ENCODE measurements at regions not wholly inside any gene's neighbourhood (a gene's known extent, or its start where the extent isn't known, plus 50 kb on each side); places are given as distances from the start of the nearest gene placed in this dataset.
A peak's percentile ranks its signal among the peaks of the same experiment; 100 is the strongest.

DNA sequence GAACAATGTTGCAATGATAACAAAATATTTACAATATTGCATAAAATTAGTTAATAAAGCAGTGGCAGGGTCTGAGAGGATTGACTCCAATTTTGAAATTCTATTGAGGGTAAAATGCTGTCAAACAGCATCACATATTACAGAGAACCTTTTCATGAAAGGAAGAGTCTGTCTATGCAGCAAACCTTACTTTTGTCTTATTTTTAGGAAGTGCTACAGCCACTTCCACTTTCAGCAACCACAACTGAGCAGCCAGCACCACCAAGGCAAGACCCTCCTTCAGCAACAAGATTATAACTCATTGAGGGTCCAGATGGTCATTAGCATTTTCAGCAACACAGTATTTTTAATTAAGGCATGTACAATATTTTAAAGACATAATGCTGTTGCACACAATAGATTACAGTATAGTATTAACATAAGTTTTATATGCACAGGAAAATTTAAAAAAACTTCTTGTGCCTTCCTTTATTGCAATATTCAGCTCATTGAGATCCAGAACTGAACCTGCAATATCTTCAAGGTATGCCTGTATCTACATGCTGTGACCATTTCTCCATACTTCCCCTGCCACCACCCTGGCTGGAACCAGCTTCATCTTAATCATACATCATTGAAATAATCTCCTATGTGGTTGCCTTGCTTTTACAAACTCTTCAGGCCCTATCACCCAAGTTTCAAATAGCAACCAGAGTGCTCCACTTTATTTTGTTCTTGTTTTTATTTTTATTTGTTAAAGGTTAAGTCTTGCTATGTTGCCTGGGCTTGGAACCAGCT is 711.2 kb downstream of the KCNA4 start:
- DNase-seq: no peak

- DNase-seq: peak; percentile 96
Measured at GRCh38 chr11:29300420-29300819, 716.4 kb downstream of the KCNA4 start.

GRCh38 chr11:29296680-29297079 is 720.1 kb downstream of the KCNA4 start:
- DNase-seq: no peak

DNA sequence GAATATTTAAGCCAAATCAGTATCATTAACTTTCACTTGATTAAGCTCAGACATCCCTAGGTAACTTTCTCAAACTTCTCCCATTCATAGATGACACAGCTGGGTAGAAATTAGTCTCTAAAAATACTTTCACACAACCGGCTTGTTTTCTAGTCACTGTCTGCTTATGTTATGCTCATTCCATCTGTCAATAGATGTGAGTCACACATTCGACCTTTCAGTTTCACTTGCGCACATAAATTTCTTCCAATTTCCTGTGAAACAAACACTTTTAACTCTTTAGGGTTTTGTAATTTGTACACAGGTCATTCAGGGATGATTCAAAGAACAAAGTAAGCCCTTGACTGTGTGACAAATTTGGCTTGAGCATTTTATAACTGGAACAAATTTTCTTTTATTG is 723.0 kb downstream of the KCNA4 start:
- DNase-seq: peak; percentile 84

DNA sequence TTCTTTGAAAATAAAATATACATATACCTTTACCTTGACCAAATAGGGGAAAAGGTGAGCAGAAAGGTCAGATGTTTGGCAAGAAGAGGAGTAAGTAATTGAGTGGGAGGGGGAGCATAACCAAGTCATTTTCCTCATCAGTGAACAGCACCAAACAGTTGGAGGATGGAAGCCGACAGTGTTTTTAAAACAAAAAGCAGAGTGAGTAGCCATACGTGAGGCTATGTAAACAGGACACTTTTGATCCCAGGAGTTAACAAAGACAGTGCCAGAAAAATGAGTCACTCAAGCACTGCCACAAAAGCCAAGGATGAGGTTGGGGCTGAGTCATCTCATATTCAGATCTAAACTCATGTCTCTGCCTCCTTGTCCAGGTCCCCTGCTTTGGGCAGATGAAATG is 734.7 kb downstream of the KCNA4 start:
- DNase-seq: peak; percentile 98

DNA sequence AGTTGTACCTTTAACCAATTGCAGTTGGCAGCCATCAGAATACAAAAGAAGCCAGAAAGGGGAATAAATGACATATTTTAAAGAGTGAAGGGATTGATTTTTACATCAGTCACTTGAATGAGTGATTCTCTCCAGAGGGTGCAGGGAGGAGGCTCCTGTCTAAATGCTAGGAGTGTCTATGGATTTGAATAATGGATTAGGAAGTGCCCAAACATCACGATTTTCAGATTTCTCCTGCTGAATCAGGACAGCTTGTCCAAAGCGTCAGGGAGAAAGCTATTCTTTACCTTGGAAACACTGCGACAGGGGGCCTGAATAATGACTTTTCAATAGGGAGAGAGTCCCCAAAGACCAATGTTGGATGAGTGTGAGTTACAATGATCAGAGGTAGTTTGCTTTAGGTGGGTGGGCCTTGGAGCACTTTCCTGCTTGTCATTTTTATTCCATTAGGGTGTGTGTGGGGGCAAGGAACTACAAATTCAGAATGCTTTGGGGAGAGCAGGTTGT is 735.5 kb downstream of the KCNA4 start:
- DNase-seq: no peak

DNA sequence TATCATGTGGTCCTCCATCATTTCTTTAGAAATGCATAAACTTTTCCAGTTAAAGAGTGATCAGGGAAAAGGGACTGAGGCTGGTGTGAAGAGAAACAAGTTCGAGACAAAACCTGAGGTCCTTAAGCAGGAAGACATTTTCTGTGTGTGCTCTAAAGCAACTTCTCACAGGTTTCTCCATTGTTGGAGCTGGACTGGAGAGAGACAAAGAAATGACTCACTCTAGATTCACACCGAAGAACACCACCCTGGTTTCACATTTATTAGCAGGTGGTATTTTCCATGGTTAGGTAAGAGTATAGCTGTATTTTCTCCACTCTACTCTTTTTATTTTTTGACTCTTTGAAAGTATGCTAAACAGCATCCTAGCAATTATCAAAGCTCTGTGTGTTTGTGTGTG is 736.4 kb downstream of the KCNA4 start:
- DNase-seq: peak; percentile 19

DNA sequence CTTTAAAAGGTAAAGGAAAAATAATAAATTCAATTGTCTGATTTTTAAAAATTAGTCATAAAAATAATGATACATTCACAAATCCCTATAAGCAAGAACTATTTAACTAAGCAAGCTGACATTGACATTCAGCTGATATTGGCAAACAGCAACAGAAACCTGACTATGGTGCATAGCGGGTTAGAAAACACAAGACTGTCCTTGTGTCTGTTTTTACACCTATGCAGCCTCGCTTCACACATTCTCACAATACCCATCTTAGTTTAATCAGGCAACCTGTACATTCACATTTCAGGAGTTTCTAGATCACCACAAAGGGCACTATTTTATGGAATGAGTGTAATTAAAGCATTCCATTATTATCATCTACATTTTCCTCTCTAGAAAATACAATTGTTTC is 737.1 kb downstream of the KCNA4 start:
- no peak for DNase-seq

DNA sequence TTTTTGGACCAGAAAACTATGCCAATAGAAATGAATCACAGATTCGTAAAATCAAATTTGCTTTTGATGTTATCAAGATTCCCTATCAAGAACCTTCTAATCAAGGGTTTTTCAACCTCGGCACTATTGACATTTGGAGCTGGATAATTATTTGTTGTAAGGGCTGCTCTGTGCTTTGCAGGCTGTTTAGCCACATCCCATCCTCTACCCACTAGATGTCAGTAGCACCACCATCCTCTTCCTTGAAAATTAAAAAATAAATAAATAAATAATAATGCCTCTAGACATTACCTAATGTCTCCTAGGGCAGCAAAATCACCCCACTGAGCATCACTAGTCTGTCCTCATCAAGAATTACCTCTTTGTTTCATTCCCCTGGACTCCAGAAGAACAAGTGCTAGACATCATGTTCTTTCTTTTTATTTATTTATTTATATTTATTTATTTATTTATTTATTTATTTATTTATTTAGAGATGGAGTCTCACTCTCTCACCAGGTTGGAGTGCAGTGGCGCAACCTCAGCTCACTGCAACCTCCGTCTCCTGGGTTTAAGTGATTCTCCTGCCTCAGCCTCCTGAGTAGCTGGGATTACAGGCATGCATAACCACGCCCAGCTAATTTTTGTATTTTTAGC is 744.7 kb downstream of the KCNA4 start:
- peak; percentile 49 for DNase-seq

DNA sequence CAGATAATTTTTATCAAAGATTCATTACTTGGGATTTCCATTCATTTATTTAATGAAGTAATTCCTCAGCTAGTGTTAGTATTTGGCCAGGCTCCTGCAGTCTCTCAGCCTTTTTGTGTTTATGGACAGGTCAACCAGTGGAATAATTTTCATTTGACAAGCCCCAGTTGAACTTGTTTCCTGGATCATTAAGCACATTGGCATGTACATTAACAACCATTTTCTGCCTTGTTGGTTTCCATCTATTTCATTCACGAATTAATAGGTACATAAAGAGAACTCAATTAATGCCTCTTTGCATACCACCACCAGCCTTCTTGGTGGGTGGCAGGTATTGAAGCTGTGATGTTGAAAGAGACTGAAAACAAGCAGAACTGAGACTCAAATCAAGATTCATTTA is 745.2 kb downstream of the KCNA4 start:
- DNase-seq: no peak

GRCh38 chr11:29268733-29269132 is 748.1 kb downstream of the KCNA4 start:
- no peak for DNase-seq

DNA sequence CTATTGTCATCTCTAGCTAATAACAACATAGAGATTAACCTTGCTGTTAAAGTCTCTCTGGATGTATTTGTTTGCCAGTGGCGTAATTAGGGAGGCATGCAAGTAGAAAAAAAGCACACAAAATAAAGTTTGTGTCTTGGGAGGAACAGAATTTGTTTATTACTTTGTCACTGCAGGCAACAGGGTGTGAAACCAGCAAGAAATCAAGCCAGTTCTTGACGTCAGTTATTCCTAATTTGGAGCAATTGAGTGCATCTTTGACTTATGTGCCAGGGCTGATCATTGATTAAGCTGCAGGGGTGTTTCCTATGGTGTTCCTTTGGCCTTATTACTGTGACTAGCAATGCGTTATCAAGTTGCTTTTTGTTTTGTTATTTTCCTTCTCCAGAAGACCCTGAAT is 751.0 kb downstream of the KCNA4 start:
- no peak for DNase-seq

DNA sequence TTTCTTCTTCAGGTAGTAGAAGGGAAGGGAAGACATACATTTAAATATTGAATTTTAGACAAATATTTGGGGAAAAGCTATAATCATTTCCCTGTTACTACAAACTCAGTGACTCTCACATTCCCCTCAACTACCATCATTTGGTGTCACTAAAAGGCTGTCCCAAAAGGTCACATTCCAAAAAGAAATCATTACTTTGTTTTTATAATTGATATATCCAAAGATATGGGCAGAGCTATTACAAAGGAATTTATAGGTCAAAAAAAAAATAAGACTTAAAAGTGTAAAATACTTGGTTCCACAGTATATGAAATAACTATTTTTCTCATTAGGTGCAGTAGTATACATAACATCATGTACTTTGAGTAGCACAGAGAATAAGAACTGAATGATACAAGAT is 751.4 kb downstream of the KCNA4 start:
- no peak for DNase-seq

DNA sequence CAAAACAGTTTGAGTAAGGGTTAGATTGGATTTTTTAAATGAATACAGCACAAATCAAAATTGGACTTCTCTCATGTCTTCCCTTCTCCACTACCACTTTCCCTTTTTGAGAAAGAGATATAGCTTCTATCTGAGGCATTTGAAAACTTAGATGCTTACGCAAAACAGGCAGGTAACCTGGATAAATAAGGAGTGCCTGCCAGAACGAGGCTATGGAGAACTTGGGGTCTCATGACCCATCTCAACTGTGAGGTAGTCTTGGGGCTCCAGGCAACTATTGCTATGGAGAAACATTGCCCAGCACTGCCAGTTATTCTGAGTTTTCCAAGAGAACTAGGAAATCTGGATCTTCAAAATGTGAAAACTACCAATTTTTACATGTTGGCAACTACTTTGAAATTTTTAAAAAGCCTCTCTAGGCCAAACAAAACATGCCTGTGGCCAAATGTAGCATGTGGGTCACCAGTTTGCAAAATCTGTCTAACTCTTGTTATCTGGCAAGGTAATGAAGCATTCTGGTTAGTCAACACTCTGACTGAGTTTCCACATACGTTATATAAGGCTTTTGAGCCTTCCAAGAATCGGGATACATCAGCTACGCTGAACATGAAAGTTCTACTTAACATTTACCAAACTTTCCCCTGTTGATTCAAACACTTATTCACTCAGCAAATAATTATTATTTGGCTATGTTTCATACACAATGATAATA is 752.7 kb downstream of the KCNA4 start:
- peak; percentile 31 for DNase-seq

DNA sequence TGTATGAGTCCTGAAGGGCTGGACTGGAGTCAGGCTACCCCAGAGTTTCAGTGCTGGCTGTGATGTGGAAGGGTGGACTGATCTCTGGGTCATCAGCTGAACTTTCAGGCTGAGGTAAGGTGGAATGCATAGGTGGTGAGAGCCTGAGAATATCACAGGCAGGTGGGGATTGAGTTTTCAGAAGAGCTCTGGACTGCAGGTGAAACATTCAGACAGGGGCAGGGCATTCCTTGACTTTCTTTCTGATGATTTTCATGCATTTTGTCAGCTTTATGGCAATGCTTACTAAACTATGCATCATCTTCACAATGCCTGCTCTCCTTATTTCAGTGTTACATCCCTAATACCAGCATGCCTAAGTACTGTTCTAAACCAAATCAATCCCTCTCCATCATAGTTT is 755.0 kb downstream of the KCNA4 start:
- no peak for DNase-seq

DNA sequence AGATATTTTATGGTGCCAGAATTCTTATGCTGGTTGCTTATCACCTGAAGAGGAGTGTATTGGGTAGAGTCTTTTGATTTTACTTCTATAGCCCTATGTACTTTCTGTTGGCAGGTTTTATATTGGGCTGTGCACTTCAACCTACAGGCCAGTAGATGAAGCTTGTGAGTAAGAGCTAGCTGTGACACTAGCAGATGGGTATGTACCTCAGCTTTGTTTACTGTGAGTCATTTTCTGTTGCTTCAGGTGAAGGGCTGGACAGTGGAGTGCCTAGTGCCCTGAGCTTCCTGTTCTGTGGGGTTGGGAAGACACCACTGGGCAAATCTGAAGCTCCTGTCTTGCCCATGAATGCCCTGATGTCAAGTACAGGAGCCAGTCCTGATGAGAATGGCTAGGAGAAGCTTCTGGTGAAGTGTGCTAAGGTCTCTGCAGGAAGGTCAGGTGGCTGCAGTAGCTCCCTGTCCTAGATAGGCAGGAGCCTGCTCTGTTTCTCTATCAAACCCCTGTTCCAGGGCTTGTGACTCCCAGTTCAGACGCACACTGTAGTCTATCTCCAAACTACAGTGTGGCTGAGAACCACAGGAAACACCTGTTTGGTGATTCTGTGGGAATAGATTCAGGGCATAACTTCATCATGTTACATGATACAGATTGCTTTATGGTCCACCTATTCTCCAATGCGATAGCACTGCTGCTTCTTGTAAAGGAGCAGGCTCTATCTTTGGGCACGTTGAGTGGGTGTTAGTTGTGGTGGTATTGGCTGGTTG is 755.7 kb downstream of the KCNA4 start:
- DNase-seq: peak; percentile 33

DNA sequence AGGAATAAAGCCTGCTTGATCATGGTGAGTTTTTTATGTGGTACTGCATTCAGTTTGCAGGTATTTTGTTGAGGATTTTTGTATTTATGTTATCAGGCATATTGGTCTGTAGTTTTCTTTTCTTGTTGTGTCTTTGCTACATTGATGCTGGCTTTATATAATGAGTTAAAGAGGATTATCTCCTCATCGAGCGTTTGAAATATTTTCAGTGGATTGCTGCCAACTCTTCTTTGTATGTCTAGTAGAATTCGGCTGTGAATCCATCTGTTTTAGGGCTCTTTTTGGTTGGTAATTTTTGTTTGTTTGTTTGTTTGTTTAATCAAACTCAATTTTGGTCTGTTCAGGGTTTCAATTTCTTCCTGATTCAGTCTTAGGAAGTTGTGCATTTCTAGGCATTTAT is 758.4 kb downstream of the KCNA4 start:
- DNase-seq: no peak

GRCh38 chr11:29256580-29256979 is 760.2 kb downstream of the KCNA4 start:
- peak; percentile 21 for DNase-seq

GRCh38 chr11:29255401-29255800 is 761.4 kb downstream of the KCNA4 start:
- DNase-seq: no peak

DNA sequence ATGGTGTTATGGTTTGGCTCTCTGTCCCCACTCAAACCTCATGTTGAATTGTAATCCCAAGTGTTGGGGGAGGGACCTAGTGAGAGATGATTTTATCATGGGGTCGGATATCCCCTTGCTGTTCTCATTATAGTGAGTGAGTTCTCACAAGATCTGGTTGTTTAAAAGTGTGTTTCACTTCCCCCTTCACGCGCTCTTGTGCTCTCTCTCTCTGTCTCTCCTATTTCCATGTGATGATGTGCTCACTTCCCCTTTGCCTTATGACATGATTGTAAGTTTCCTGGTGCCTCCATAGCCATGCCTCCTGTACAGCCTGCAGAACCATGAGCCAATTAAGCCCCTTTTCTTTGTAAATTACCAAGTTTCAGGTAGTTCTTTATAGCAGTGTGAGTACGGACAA is 765.1 kb downstream of the KCNA4 start:
- DNase-seq: no peak

GRCh38 chr11:29249713-29250112 is 767.1 kb downstream of the KCNA4 start:
- no peak for DNase-seq

GRCh38 chr11:29244355-29244754 is 772.5 kb downstream of the KCNA4 start:
- no peak for DNase-seq

DNA sequence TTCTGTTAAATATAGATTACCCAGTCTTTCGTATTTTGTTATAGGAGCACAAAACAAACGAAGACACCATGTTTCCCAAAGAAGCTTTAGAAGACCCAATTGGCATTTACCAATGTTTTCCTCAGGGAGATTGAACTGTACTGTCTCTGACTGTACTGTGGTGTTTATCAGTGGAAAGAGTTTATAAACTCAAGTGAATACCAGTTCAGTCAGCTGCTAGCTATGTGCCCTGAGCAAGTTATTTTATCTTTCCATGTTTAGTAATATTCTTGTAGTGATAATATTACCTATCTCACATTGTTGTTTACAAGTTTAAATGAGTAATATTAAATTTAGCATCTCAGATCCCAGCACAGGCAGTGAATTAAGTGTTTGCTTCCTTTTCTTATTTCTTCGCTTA is 773.2 kb downstream of the KCNA4 start:
- no peak for DNase-seq
